ENCODE measurements at regions not wholly inside any gene's neighbourhood (a gene's known extent, or its start where the extent isn't known, plus 50 kb on each side); places are given as distances from the start of the nearest gene placed in this dataset.

DNA sequence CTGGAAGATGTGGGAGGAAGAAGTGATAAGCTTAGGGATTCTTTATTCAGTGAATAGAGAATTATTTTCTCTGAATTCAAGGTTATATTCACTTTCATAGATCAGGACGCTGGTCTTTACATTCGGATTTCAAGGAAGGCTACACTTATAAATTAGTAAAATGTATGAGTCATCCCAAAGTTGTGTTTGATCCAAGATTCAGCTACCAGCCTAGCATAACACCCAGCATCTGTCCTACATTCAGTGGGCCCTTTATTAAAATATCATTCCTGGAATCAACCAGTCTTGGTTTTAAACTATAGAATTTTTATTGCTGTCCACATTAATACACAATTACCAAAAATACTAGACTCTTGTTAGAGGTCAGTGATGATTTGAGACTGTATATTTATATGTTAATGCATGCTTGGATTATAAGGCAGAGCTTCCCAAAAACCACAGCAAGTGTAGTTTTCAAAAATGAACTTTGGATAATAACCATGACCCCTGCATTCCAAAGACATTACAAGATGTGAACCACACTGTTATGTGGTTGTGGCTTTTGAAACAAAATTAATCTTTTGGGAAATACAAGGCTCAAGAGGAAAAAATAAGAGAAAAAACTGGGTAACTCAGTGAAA, 210.7 kb upstream of the CNR1 start:
- no peaks in the 10 kb centered on the region for H3K4me1 ChIP-seq (ENCODE audit: control insufficient read depth, insufficient read depth, low read length)
- TF ChIP-seq, protein P1, sequence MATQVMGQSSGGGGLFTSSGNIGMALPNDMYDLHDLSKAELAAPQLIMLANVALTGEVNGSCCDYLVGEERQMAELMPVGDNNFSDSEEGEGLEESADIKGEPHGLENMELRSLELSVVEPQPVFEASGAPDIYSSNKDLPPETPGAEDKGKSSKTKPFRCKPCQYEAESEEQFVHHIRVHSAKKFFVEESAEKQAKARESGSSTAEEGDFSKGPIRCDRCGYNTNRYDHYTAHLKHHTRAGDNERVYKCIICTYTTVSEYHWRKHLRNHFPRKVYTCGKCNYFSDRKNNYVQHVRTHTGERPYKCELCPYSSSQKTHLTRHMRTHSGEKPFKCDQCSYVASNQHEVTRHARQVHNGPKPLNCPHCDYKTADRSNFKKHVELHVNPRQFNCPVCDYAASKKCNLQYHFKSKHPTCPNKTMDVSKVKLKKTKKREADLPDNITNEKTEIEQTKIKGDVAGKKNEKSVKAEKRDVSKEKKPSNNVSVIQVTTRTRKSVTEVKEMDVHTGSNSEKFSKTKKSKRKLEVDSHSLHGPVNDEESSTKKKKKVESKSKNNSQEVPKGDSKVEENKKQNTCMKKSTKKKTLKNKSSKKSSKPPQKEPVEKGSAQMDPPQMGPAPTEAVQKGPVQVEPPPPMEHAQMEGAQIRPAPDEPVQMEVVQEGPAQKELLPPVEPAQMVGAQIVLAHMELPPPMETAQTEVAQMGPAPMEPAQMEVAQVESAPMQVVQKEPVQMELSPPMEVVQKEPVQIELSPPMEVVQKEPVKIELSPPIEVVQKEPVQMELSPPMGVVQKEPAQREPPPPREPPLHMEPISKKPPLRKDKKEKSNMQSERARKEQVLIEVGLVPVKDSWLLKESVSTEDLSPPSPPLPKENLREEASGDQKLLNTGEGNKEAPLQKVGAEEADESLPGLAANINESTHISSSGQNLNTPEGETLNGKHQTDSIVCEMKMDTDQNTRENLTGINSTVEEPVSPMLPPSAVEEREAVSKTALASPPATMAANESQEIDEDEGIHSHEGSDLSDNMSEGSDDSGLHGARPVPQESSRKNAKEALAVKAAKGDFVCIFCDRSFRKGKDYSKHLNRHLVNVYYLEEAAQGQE (IDR thresholded peaks at IDR 0.05; ENCODE audit: insufficient read depth in 1 of 2, low read depth in 2 of 2, low read length in 1 of 2) = no peak
- no peak for TF ChIP-seq TCF7L2 (IDR thresholded peaks at IDR 0.05; ENCODE audit: low read depth, low read length)
- TF ChIP-seq, protein P2, sequence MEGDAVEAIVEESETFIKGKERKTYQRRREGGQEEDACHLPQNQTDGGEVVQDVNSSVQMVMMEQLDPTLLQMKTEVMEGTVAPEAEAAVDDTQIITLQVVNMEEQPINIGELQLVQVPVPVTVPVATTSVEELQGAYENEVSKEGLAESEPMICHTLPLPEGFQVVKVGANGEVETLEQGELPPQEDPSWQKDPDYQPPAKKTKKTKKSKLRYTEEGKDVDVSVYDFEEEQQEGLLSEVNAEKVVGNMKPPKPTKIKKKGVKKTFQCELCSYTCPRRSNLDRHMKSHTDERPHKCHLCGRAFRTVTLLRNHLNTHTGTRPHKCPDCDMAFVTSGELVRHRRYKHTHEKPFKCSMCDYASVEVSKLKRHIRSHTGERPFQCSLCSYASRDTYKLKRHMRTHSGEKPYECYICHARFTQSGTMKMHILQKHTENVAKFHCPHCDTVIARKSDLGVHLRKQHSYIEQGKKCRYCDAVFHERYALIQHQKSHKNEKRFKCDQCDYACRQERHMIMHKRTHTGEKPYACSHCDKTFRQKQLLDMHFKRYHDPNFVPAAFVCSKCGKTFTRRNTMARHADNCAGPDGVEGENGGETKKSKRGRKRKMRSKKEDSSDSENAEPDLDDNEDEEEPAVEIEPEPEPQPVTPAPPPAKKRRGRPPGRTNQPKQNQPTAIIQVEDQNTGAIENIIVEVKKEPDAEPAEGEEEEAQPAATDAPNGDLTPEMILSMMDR (IDR thresholded peaks at IDR 0.05) = no peak
- TF ChIP-seq POLR2AphosphoS5 (IDR thresholded peaks at IDR 0.05; ENCODE audit: low read depth, low read length) = no peak
- TF ChIP-seq SIN3A (IDR thresholded peaks at IDR 0.05; ENCODE audit: borderline replicate concordance, insufficient read depth, low read depth, low read length) = no peak
- H3K9me3 ChIP-seq (ENCODE audit: control insufficient read depth, insufficient read depth, low read depth, low read length) = no peaks in the 10 kb centered on the region
- intact Hi-C loops (cut with micrococcal nuclease; ENCODE audit: unreplicated experiment) = no loop called here
- ATAC-seq (no peak), DNase-seq (ENCODE audit: low read depth, low spot score) (no peak)
- no peaks in the 10 kb centered on the region for H3K36me3 ChIP-seq (ENCODE audit: control insufficient read depth, insufficient read depth, low read length)
- H3K4me3 ChIP-seq (ENCODE audit: low read depth in 2 of 2, low read length in 2 of 2) = no peak overlapping the region
- 0 out of 2 replicates have a peak, but pooled peaks cover 2% of the 10 kb centered on the region for H3K27me3 ChIP-seq (ENCODE audit: control insufficient read depth, insufficient read depth, low read length)
- no TSS peak for BruUV-seq (replicated peaks)
- in situ Hi-C loops (cut with HindIII; ENCODE audit: low pct_unique_long_range_greater_than_20kb, low sequenced_read_pairs) = no loop called here
- CTCF ChIA-PET = no interaction called here
- POLR2A ChIA-PET = no interaction called here
- no peak overlapping the region for H3K27ac ChIP-seq (ENCODE audit: low read length)

DNA sequence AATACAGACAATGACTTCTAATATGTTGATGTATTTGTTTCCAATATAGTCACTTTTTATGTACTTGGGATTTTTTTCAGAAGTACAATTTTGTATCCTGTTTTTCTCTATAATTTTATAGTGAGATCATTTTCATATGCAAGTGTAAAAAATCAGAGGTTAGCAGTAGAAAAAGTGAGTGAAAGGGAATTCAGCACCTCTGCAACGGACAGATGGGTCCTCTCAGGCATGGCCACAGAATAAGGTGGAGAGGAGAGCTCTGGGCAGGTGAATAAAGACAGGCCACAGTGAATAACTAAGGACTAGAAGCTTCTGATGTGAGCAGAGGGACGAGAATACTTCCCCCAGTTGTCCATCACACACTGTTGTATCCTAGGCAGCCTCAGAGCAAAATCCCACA, 210.1 kb upstream of the CNR1 start:
- TF ChIP-seq, protein P2 (IDR thresholded peaks at IDR 0.05) = no peak
- no peak for TF ChIP-seq SIN3A (IDR thresholded peaks at IDR 0.05; ENCODE audit: borderline replicate concordance, insufficient read depth, low read depth, low read length)
- no peak for TF ChIP-seq POLR2AphosphoS5 (IDR thresholded peaks at IDR 0.05; ENCODE audit: low read depth, low read length)
- TF ChIP-seq, protein P1 (IDR thresholded peaks at IDR 0.05; ENCODE audit: insufficient read depth in 1 of 2, low read depth in 2 of 2, low read length in 1 of 2) = no peak
- TF ChIP-seq TCF7L2 (IDR thresholded peaks at IDR 0.05; ENCODE audit: low read depth, low read length) = no peak
- ChIA-PET POLR2A (no interaction called here), CTCF (no interaction called here)
- ATAC-seq (no peak), DNase-seq (ENCODE audit: low read depth, low spot score) (no peak)
- intact Hi-C loops (cut with micrococcal nuclease; ENCODE audit: unreplicated experiment) = no loop called here
- Histone ChIP-seq H3K27ac (ENCODE audit: low read length) (no peak overlapping the region), H3K9me3 (ENCODE audit: control insufficient read depth, insufficient read depth, low read depth, low read length) (no peaks in the 10 kb centered on the region), H3K36me3 (ENCODE audit: control insufficient read depth, insufficient read depth, low read length) (no peaks in the 10 kb centered on the region), H3K27me3 (ENCODE audit: control insufficient read depth, insufficient read depth, low read length) (0 out of 2 replicates have a peak, but pooled peaks cover 2% of the 10 kb centered on the region), H3K4me1 (ENCODE audit: control insufficient read depth, insufficient read depth, low read length) (no peaks in the 10 kb centered on the region), H3K4me3 (ENCODE audit: low read depth in 2 of 2, low read length in 2 of 2) (no peak overlapping the region)
- in situ Hi-C loops (cut with HindIII; ENCODE audit: low pct_unique_long_range_greater_than_20kb, low sequenced_read_pairs) = no loop called here
- BruUV-seq (replicated peaks) = no TSS peak
